SH-SY5Y (cell line): ENCODE measurements at regions not wholly inside any gene's neighbourhood (a gene's known extent, or its start where the extent isn't known, plus 50 kb on each side); places are given as distances from the start of the nearest gene placed in this dataset.

ENCODE experiments used
- GATA2 ChIP-seq: IDR thresholded peaks from 2 replicates; pipeline ENCODE4 v1.6.1; 2011; ENCODE audit warnings: mild to moderate bottlenecking, low read depth, low read length
- GATA3 ChIP-seq: IDR thresholded peaks from 2 replicates; pipeline ENCODE4 v1.6.1; 2011; ENCODE audit warnings: low read depth, mild to moderate bottlenecking, low read length, moderate library complexity

DNA sequence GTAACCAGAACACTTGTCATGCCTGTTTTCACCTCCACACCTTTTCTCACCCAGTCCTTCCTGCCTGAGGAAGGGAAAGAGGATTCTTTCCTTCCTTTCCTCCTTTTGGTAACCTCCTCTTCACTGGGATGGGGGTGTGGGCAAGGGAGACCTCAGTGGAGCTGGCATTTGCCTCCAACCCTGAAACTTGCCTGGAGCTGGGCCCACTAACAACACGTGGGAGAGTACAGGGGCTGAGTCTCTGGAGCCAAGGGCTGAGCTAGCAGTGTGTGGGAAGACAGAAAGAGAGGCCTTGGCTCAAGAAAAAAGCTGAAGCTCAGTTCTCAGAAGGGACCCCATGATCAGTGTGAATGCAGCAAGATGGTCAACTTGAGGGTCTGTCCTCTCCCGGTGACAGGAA is 86.6 kb upstream of the SLC6A11 start:
- TF ChIP-seq GATA2 (no peak), GATA3 (no peak)
